IPS DF 19.7 (cell line): ENCODE measurements at regions not wholly inside any gene's neighbourhood (a gene's known extent, or its start where the extent isn't known, plus 50 kb on each side); places are given as distances from the start of the nearest gene placed in this dataset.
A peak's percentile ranks its signal among the peaks of the same experiment; 100 is the strongest.

ENCODE experiments used
- DNase-seq: peaks from one replicate; pipeline ENCODE4 v3.0.0-alpha.2; 2013; ENCODE audit warnings: low read depth, low spot score

DNA sequence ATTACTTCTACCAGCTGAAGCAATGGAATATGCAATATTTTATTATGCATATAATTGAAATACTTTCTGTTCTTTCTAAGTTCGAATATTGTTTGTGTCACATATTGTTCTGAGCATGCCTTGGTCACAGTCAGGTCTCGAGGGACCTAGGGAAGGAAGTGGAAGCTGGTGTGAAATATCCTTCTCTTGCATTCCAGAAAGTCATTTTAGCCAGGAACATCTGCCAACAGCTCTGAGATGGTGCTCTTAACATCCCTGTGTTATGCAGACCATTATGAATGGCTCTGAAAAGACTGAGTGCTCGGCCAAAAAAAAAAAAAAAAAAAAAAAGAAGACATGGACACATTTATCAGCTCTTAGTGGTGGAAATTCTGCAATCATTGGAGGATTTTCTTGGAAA lies 132.7 kb upstream of the JAG1 start:
- DNase-seq, result no peak

DNA sequence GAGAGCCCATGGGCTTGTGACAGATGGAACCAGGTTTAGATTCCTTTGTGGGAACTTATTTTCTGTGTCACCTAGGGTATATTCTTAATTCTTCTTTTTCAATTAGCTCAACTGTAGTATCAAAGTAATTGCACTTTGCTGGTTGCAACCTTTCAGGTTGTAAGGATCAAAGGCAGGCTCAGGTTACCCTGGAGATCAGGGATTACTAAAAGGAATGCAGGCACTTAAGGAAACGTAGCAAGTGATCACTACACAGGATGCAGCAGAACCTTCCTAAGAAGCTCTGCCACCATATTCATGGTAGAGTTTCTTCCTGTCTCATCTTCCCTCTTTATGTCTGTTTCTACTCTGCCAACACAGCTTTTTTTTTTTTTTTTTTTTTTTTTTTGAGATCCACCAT lies 133.2 kb upstream of the JAG1 start:
- peak; percentile 9 for DNase-seq

DNA sequence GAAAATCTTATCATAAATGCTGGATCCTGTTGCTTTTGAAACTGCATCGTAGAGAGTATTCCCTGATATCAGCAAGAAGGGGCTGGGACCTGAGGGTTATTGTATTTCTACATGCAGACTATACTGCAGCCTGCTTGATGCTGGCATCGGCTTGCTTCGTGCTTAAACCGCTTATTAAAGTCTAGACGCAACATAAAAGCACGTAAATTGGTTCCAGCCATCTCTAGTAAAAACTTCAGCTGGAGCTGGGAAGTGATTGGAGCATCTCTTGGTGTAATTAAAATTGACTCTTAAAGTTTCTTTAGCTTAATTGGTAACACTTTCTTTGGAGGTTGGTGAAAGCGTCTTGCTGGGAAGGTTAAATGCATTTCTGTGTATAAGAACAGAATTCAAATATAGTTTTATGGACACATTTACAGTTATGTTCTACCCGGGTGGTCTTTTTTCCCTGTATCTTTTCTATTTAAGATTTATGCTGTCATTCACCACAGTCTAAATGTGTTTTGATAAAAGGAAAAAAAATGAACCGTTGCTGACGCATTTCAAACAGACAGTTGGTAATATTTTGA lies 139.0 kb upstream of the JAG1 start:
- DNase-seq, result no peak

DNA sequence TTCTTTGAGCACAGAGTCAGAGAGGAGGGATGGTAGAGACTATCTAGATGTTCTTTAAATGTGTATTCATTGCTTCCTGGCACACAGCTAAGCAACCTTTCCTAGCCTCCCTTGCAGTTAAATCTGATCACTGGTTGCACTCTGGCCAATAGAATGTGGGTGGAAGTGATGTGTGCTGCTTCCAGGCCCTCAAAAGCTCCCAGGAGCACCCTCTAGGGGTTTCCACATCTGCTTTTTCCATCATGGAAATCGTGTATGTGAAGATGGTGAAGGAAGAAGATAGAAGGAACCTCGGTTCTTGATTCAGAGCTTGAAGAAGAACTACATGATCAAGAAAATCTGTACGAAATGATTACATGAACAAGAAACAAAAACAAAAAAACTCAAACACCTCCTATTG lies 149.8 kb upstream of the JAG1 start:
- DNase-seq, result no peak

DNA sequence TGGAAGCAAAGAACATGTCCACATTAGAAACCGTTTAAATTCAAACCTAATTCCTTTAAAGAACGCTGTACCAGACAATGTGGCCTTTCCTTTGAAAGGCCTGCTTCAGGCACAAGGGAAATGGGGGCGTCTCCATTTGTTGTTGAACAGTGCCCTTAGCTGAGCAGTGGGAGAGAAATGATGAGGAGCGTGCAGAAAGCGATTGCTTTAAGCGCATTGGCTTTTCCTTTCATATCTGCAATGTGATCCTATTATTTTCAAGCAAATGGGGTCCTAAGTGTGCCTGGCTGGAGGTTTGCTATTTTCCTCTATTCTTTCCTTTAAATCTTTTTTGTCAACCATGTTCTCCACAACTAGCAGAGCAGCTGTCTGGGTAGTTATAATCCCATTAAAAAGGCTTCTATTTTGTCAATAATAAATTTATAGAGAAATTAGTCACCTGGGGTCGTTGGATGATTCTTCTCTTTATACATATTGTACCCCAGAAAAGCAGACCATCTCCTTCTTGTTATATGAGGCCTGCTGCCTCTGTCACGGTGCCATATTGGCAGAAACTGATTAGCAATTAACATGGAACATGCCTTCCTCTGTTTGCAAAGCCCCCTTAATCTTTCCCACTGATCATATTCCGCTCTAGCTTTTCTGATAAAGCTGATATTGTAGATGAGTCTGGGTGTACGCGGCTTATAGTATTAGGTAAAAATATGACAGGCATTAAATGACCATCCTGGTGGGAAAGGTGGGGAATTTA lies 151.1 kb upstream of the JAG1 start:
- DNase-seq, result no peak

DNA sequence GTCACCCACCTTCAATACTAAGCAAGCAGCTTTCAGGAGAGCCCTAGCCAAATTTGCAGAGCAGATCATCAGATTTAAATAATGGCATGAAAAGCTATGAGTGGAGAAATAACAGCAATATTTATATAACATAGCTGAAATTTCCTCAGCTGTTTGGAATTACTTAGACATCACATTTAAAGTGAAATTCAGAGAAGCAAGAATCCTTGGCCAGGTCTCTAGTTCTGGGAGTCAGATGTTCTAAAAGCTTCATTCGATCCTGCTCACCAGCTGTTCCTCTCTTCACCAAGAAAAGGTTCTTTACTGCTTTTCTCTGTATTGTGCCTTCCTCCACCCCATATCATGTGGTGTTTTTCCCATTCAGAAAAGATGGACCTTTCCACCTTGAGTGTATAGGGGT lies 152.3 kb upstream of the JAG1 start:
- DNase-seq, result no peak

DNA sequence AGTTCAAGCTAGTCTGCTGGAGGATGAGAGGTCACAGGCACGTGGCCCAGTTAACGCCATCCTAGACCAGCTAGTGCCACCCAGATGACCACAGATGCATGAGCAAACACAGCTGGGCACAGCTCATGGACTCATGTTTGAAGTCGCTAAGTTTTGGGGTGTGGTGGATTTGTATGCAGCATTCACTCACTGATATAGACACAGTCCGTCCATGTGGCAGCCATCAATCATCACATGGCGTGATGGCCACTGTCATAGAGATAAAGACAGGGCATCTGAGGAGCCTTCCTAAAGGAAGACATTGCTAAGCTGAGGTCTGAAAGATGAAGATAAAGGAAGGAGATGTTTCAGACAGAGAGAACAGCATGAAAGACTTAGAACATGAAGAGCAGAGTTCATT lies 154.4 kb upstream of the JAG1 start:
- DNase-seq, result no peak

DNA sequence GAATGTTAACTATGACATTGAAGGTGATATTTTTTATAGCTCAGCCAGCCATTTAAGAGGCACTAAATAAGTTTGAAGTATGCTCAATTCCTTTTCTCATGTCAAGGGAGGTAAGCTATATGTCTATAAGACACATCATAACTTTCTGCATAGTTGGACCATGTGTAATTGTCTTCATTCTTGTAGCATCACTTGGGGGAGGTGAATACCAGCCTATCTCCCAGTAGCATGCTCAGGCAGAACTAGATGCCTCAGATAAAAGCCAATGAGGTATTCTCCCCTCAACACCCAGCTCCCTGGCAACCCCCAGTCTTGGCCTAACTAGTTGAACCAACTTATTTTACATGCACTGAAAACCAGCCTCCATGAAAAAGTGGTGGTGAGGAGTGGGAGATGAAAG lies 158.3 kb upstream of the JAG1 start:
- DNase-seq, result no peak

DNA sequence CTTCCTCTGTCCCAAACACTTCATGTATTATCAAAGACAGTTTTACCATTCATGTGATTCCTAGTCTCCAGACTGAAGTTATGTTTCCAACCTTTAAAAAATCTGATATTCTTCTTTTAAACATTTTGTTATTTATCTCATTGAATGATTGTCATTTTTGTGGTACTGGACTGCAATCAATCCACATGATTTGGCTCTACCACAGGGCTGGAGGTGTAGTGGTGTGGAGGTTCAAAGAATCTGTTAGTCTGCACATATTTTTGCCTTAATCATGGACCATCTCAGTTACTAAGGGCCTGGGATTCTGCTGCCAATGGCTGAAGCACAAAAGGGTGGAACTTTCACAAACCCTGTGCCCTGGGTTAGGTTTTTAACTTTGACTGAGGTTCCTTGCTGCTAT lies 164.1 kb upstream of the JAG1 start:
- no peak for DNase-seq

DNA sequence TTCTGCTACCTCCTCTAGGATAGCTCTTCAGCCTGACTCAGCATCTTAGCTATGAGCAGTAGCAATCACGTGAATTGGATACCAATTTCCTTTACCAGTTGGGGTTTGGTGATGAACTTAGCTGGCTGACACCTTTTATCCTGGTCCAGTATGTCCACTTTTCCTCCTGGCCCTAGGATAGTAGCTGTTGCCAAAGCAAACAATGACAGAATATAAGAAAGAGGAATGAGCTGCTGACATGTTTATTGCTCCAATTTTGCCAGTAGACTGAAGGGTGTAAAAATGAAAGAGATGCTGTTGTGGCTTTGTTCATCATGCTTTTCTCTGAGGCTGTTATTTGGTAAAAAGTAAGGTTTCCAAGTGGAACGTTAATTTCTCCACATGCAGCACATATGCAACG lies 168.3 kb upstream of the JAG1 start:
- DNase-seq, result no peak

DNA sequence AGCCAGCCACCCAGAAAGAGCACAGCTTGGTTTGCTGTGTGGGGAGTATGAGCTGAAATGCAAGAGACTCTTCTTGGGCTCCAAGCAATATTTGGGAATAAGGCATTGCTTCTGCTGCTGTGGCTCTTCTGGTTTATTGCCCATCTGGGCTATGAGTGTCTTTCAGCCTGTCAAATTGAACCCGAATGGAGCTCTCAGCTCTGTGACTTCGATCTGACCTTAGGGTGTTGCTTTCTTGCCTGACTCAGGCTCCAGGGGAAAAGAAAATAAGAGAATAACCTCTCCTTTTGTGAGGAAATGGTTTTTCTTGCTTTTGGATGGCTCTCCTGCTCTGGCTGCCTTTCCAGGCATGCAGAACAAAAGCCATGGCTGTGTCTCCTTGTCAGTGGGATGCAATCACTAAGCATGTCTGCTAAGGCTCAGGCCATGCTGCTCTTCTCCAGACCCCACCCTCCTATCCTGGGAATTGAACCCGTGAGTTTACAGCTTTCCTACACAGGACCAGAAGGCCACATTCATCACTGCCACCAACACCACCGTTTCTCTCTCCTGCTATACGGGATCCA lies 169.4 kb upstream of the JAG1 start:
- DNase-seq, result no peak

DNA sequence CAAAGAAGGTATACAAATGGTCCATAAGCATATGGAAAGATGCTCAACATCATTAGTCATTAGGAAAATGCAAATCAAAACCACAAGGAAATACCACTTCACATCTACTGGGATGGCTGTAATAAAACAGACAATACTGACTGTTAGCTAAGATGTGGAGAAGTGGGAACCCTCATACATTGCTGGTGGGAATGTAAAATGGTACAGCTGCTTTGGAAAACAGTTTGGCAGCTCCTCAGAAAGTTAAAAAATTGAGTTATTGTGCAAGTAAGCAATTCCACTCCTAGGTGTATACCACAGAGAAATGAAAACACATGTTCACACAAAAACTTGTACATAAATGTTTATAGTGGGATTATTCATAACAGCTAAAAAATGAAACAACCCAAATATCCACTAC lies 173.0 kb upstream of the JAG1 start:
- no peak for DNase-seq

DNA sequence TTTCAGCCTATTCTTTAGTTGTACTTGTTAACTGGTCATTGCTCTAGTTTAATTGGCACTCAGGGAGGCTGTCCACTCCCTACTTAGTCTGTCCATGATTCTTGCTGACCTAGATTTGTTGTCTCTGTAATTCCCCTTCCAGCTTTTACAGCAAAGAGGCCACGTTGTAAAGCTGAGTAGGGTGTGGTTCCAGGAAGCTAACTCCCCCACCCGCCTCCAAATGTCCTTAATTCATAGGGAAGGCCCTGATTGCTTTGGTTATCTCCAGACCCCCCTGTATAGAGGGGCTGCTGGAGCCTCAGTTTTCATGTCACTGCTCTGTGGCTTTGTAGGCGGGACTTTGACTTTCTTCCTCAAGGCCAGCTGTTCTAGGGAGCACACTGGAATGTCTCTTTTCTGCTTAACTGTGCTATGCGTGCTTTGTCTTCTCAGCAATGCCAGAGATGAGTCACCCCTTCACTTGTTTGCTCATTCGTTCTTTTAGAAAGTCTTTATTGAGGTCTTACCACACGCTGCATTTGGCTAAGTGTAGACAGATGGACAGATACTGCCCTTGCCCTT lies 175.1 kb upstream of the JAG1 start:
- DNase-seq, result peak; percentile 28

DNA sequence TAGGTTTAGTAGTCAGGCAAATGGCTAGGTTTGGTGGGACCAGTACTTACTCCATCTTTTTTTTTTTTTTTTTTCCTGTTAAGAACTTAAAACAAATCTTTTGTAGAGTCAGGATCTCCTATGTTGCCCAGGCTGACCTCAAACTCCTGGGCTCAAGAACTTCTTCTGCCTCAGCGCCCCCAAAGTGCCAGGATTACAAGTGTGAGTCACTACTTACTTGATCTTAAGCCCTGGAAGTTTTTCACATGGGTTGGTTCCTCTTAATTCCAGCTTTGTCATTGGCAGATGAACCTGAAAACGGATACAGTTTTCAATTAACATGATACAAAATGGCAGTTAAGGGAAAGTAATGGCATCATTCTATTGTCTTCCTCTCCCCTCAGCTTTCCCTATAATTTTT lies 179.4 kb upstream of the JAG1 start:
- DNase-seq, result no peak

DNA sequence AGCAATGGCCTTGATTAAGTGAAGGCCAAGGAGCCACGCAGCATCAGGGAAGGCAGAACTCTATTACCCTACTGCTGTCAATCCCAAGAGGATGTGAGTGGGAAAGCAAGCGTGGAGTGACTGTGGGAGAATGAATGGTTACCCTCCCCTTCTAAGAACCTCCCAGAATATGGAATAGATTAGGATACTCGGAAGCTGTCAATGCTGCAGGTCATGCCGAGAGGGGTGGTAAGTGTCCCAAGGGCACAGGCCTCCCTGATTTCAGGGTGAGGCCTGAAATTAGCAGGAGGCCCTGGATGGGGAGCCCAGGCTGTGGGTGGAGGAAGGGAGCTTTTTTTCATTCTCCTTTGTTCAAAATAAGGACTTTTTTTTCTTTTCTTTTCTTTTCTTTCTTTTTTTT lies 179.9 kb upstream of the JAG1 start:
- DNase-seq, result no peak

DNA sequence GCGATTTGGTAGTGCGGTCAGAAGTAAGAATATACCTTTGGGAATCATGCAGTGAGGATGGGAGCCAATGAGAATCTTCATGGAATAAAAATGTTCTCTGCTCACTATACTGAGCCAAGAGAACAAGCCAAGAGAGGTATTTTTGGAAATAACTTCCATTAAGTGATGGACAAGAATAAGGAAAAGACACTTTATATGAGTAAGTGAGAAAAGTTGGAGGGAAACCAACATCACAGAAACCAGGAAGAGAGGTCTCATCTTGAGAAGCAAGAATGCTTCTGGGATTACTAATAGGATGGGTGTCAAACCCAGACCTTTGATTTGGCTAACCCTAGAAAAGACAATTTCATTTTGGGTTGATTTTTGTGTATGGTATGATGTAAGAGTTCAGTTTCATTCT lies 181.2 kb upstream of the JAG1 start:
- no peak for DNase-seq

DNA sequence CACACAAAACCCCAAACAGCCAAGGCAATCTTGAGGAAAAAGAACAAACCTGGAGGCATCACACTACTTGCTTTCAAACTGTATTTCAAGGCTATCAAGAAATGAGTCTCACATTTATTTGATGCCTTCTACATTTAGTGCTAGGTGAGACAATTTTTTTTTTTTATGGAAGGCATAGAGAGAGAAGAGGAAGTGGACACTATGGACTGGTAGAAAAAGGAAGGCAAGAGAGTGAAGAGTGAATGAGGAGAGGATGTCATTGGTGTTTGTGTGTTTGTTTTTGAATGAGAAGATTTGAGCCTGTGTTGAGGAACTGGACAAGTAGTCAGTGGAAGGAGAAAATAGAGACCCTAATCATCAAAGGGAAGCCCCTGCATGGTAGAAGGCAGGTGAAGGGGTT lies 182.0 kb upstream of the JAG1 start:
- DNase-seq, result no peak

DNA sequence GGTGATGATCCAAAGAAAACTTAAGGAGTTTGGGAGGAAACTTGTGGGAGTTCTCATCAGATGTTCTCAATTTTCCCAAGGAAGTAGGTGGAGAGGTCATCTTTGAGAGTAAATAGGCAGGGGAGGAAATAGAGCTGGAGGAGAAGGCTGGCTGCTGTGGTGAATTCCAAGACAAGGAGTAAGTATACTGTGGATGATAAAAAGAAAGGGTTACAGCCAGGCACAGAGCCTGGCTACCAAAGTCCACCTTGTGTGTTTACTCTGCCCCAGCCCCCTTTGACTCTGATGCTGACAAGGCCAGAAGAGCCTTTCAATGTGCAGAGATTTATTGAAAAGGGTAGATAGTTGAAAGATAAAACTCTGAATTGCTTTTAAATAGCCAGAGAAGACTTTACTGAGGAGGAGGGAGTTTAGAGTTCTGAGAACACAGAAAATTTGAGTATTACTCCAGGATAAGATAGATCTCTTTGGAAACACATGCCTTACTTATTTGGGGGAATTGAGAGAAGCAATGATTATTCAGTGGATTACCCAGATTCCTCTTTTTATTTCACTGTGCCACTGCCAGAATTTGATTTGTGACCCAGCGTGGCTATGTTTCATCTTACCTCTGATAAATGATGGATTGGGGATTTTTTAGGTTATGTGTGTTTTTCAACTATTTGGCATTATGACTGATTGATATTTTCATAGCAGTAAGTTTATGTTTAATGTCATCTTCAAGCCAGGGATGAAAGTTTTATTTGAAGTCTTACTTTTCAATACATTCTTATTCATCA lies 182.6 kb upstream of the JAG1 start:
- DNase-seq, result no peak

DNA sequence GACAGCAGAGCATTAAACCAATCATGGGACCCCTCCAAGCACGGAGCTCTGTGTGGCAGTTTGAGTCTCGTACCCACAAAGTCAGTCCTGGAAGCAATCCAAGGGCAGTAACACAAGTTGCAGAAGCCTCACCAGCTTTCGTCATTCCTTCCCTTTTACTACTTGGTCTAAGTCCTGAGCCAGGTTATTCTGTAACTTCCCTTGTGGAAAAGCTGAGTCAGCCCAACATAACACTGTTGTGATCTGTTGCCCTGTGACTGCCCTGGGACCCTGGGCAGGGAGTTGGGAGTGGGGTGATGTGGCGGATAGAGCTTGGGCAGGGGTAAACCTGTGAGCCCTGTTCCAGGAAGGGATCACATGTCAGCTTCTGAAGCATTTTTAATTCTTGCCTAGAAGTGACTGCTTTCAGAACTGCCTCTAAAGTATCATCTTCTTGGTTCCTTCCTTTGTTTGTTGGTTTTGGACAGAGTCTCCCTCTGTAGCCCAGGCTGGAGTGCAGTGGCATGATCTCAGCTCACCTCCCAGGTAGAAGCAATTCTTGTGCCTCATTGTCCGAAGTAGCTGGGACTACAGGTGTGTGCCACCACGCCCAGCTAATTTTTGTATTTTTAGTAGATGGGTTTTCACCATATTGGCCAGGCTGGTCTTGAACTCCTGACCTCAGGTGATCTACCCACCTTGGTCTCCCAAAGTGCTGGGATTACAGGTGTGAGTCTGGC lies 183.7 kb upstream of the JAG1 start:
- DNase-seq, result no peak

DNA sequence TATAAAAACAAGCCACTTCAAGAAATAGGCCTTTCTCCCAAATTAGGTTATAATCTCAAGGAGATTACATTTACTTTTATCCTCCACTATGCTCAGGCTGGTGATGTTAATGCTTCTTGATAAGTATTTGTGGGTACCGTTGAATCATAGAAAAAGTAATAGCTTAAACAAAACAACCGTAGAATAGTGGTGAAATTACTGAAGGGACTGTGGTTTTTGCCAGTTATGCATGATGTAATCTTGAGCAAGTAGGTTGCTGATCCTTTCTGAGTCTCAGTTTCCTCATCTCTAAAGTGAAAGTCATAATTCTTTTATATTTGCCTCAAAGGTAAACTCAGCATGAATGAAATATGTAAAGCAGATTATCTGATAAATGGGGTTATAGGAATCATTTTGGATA lies 187.3 kb upstream of the JAG1 start:
- DNase-seq, result no peak

DNA sequence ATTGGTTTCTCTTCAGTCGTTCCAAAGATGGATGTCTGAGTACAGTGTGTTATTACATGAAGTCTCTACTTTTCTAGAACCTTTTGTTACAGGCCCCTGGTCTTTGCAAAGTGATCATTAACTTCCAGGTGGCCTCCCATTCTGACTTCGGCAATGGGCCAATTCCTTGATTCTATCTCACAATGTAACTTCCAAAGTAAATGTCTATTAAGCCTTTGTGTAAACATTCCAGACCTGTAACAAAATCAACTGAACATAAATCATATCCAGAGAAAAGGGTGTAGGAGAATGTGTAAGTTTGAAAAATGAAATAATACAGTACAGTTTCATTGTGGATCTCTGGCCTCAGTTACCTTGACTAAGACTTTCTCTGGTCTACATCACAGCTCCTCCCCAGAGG lies 187.8 kb upstream of the JAG1 start:
- DNase-seq, result no peak
